ENCODE measurements at regions not wholly inside any gene's neighbourhood (a gene's known extent, or its start where the extent isn't known, plus 50 kb on each side); places are given as distances from the start of the nearest gene placed in this dataset.
A peak's percentile ranks its signal among the peaks of the same experiment; 100 is the strongest.

DNA sequence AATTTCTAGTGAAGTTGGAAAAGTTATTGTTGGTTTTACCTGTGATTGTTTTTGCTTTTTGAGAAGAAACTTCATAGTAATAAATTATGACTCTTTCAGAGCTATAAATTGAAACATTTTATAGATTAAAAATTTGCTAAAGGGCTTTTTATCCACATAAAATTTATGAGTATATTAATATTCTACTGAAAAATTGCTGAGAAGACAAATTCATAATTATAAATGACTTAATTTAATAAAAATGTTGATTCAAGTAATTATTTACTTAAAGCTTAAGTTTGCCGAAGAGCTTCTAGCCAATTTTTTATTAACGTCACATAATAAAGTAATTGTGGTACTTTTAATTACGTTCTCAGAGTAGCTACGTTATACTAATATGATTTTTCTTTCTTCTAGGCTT is 761.7 kb downstream of the DNAJB9 start:
- TF ChIP-seq POLR2A (IDR thresholded peaks at IDR 0.05), result no peak
- TF ChIP-seq, protein P1, sequence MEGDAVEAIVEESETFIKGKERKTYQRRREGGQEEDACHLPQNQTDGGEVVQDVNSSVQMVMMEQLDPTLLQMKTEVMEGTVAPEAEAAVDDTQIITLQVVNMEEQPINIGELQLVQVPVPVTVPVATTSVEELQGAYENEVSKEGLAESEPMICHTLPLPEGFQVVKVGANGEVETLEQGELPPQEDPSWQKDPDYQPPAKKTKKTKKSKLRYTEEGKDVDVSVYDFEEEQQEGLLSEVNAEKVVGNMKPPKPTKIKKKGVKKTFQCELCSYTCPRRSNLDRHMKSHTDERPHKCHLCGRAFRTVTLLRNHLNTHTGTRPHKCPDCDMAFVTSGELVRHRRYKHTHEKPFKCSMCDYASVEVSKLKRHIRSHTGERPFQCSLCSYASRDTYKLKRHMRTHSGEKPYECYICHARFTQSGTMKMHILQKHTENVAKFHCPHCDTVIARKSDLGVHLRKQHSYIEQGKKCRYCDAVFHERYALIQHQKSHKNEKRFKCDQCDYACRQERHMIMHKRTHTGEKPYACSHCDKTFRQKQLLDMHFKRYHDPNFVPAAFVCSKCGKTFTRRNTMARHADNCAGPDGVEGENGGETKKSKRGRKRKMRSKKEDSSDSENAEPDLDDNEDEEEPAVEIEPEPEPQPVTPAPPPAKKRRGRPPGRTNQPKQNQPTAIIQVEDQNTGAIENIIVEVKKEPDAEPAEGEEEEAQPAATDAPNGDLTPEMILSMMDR (IDR thresholded peaks at IDR 0.05), result no peak
- Histone ChIP-seq H3K36me3 (no peaks in the 10 kb centered on the region), H3K4me3 (no peak overlapping the region), H3K9me3 (no peaks in the 10 kb centered on the region), H3K4me1 (no peaks in the 10 kb centered on the region), H3K27me3 (no peaks in the 10 kb centered on the region), H3K27ac (no peak overlapping the region)
- ATAC-seq (no peak), DNase-seq (no peak)
- intact Hi-C loops (cut with DNase I), result no loop called here
- WGBS (ENCODE audit: insufficient coverage, low coverage, low lambda C conversion rate, missing lambda C conversion rate), result 77% methylated on average over 4 of the region's 4 CpGs

DNA sequence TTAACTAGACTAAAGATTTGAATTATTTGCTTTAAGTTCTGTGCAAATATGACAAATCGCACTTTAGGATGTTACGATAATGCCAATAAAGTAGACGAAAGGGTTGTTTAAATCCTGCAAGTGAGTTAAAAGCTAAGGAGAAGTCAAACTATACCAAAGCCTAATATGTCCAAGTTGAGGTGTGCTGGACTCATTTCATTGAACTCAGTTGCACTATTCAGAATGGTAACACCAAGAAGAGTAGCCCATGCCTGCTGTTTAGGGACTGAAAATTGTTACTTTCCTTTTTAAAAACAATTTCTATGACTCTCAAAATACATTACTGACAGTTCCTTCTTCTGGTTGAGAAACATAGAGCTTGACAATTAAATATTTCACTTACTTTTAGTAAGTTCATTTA is 766.3 kb downstream of the DNAJB9 start:
- DNase-seq (no peak), ATAC-seq (no peak)
- intact Hi-C loops (cut with DNase I), result no loop called here
- no peak overlapping the region for H3K4me3 ChIP-seq
- H3K27me3 ChIP-seq, result no peaks in the 10 kb centered on the region
- H3K4me1 ChIP-seq, result no peaks in the 10 kb centered on the region
- TF ChIP-seq POLR2A (IDR thresholded peaks at IDR 0.05), result no peak
- TF ChIP-seq, protein P1 (IDR thresholded peaks at IDR 0.05), result no peak
- H3K9me3 ChIP-seq, result no peaks in the 10 kb centered on the region
- no peaks in the 10 kb centered on the region for H3K36me3 ChIP-seq
- WGBS (ENCODE audit: insufficient coverage, low coverage, low lambda C conversion rate, missing lambda C conversion rate), result 92% methylated on average over 3 of the region's 3 CpGs
- H3K27ac ChIP-seq, result no peak overlapping the region

DNA sequence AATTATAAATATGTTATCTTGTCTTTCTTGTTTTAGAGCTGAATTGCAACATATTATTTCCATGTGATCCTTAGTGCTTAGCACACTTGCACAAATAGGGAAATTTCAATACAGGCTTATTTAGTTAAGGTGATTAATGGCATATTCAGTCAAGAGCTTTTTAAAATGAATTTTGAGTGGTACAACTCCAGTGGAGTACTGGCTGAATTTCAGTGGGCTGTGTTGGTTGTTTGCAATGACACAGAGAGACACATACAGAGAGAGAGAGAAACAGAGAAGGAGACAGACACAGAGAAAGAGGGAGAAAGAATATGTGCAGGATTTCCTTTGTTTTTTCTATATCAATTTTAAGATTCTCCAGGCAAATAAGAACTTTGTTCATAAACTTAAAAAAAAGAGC is 766.9 kb downstream of the DNAJB9 start:
- Histone ChIP-seq H3K9me3 (no peaks in the 10 kb centered on the region), H3K36me3 (no peaks in the 10 kb centered on the region), H3K4me3 (no peak overlapping the region), H3K27ac (no peak overlapping the region), H3K4me1 (no peaks in the 10 kb centered on the region), H3K27me3 (no peaks in the 10 kb centered on the region)
- intact Hi-C loops (cut with DNase I), result no loop called here
- DNase-seq (no peak), ATAC-seq (no peak)
- TF ChIP-seq POLR2A (IDR thresholded peaks at IDR 0.05), result no peak
- TF ChIP-seq, protein P1 (IDR thresholded peaks at IDR 0.05), result no peak

- DNase-seq (no peak), ATAC-seq (peak; percentile 61 to 86 (median 80))
- Histone ChIP-seq H3K27me3 (no peaks in the 10 kb centered on the region), H3K27ac (no peak overlapping the region), H3K36me3 (no peaks in the 10 kb centered on the region), H3K4me3 (no peak overlapping the region), H3K4me1 (no peaks in the 10 kb centered on the region), H3K9me3 (no peaks in the 10 kb centered on the region)
- TF ChIP-seq POLR2A (IDR thresholded peaks at IDR 0.05), result no peak
- TF ChIP-seq, protein P1 (IDR thresholded peaks at IDR 0.05), result no peak
- WGBS (ENCODE audit: insufficient coverage, low coverage, low lambda C conversion rate, missing lambda C conversion rate), result 29% methylated on average over 2 of the region's 2 CpGs
- intact Hi-C loops (cut with DNase I), result no loop called here
These were observed 774.0 kb downstream of the DNAJB9 start for GRCh38 chr7:109343678-109344077.

DNA sequence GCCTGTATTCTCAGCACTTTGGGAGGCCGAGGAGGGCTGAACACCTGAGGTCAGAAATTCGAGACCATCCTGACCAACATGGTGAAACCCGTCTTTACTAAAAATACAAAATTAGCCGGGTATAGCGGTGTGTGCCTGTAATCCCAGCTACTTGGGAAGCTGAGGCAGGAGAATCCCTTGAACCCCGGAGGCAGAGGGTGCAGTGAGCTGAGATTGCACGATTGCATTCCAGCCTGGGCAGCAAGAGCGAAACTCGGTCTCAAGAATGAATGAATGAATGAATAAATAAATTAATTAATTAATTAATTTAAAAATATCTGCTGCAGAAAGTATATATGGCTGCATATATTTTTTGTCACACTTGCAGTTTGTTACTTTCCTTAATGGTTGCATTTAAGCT is 781.8 kb downstream of the DNAJB9 start:
- no peak for TF ChIP-seq POLR2A (IDR thresholded peaks at IDR 0.05)
- TF ChIP-seq, protein P1 (IDR thresholded peaks at IDR 0.05), result no peak
- H3K27me3 ChIP-seq, result no peaks in the 10 kb centered on the region
- no peak overlapping the region for H3K27ac ChIP-seq
- no peaks in the 10 kb centered on the region for H3K9me3 ChIP-seq
- DNase-seq (no peak), ATAC-seq (no peak)
- 89% methylated on average over 9 of the region's 9 CpGs for WGBS (ENCODE audit: insufficient coverage, low coverage, low lambda C conversion rate, missing lambda C conversion rate)
- H3K4me1 ChIP-seq, result no peaks in the 10 kb centered on the region
- intact Hi-C loops (cut with DNase I), result no loop called here
- no peak overlapping the region for H3K4me3 ChIP-seq
- no peaks in the 10 kb centered on the region for H3K36me3 ChIP-seq

All from right lobe of liver (tissue), 6 donors.